ENCODE measurements at regions not wholly inside any gene's neighbourhood (a gene's known extent, or its start where the extent isn't known, plus 50 kb on each side); places are given as distances from the start of the nearest gene placed in this dataset.

DNA sequence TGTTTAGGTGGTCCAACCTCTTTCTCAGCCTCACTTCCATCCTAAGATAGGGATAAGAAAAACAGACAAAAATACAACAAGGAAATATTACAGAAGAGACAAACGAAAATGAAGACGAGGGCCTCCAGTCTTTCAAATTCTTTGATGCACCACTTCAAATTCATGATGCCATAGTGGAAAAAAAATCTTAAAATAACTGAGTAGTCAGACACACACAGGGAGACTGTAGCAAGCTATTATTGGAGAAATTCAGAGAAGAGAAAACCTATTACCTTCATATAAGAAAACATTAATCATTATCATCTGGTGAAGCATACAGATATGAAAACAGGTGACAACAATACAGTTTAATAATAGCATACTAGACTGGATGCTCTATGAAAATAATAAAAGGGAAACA, 548.2 kb downstream of the KCTD12 start:
- TF ChIP-seq, protein P1, sequence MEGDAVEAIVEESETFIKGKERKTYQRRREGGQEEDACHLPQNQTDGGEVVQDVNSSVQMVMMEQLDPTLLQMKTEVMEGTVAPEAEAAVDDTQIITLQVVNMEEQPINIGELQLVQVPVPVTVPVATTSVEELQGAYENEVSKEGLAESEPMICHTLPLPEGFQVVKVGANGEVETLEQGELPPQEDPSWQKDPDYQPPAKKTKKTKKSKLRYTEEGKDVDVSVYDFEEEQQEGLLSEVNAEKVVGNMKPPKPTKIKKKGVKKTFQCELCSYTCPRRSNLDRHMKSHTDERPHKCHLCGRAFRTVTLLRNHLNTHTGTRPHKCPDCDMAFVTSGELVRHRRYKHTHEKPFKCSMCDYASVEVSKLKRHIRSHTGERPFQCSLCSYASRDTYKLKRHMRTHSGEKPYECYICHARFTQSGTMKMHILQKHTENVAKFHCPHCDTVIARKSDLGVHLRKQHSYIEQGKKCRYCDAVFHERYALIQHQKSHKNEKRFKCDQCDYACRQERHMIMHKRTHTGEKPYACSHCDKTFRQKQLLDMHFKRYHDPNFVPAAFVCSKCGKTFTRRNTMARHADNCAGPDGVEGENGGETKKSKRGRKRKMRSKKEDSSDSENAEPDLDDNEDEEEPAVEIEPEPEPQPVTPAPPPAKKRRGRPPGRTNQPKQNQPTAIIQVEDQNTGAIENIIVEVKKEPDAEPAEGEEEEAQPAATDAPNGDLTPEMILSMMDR (IDR thresholded peaks at IDR 0.05; ENCODE audit: insufficient read depth, low read length), result no peak
- TF ChIP-seq, protein P2, sequence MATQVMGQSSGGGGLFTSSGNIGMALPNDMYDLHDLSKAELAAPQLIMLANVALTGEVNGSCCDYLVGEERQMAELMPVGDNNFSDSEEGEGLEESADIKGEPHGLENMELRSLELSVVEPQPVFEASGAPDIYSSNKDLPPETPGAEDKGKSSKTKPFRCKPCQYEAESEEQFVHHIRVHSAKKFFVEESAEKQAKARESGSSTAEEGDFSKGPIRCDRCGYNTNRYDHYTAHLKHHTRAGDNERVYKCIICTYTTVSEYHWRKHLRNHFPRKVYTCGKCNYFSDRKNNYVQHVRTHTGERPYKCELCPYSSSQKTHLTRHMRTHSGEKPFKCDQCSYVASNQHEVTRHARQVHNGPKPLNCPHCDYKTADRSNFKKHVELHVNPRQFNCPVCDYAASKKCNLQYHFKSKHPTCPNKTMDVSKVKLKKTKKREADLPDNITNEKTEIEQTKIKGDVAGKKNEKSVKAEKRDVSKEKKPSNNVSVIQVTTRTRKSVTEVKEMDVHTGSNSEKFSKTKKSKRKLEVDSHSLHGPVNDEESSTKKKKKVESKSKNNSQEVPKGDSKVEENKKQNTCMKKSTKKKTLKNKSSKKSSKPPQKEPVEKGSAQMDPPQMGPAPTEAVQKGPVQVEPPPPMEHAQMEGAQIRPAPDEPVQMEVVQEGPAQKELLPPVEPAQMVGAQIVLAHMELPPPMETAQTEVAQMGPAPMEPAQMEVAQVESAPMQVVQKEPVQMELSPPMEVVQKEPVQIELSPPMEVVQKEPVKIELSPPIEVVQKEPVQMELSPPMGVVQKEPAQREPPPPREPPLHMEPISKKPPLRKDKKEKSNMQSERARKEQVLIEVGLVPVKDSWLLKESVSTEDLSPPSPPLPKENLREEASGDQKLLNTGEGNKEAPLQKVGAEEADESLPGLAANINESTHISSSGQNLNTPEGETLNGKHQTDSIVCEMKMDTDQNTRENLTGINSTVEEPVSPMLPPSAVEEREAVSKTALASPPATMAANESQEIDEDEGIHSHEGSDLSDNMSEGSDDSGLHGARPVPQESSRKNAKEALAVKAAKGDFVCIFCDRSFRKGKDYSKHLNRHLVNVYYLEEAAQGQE (IDR thresholded peaks at IDR 0.05; ENCODE audit: insufficient replicate concordance, low read depth), result no peak
- TF ChIP-seq POLR2AphosphoS5 (IDR thresholded peaks at IDR 0.05; ENCODE audit: low read depth), result no peak
- TF ChIP-seq GABPA (IDR thresholded peaks at IDR 0.05; ENCODE audit: low read depth), result no peak
- TF ChIP-seq SPI1 (IDR thresholded peaks at IDR 0.05; ENCODE audit: borderline replicate concordance, low read depth), result no peak
